ENCODE measurements at regions not wholly inside any gene's neighbourhood (a gene's known extent, or its start where the extent isn't known, plus 50 kb on each side); places are given as distances from the start of the nearest gene placed in this dataset.

GRCh38 chrX:20863649-20864048 is 510.6 kb upstream of the CNKSR2 start:
- no peak for DNase-seq (ENCODE audit: low read depth)

- no peak for DNase-seq (ENCODE audit: low read depth)
Measured at GRCh38 chrX:20861113-20861512, 513.1 kb upstream of the CNKSR2 start.

- DNase-seq (ENCODE audit: low read depth): no peak
Measured at GRCh38 chrX:20857746-20858145, 516.5 kb upstream of the CNKSR2 start.

GRCh38 chrX:20838477-20838876 is 535.7 kb upstream of the CNKSR2 start:
- DNase-seq (ENCODE audit: low read depth): no peak

- peak; percentile 15 for DNase-seq (ENCODE audit: low read depth)
Measured at GRCh38 chrX:20829665-20830491, 544.3 kb upstream of the CNKSR2 start.

- no peak for DNase-seq (ENCODE audit: low read depth)
Measured at GRCh38 chrX:20825984-20826383, 548.2 kb upstream of the CNKSR2 start.

GRCh38 chrX:20803971-20804370 is 537.3 kb upstream of the RPS6KA3 start:
- DNase-seq (ENCODE audit: low read depth): no peak

- DNase-seq (ENCODE audit: low read depth): no peak
Measured at GRCh38 chrX:20802036-20802435, 535.3 kb upstream of the RPS6KA3 start.

- DNase-seq (ENCODE audit: low read depth): no peak
Measured at GRCh38 chrX:20796450-20796849, 529.7 kb upstream of the RPS6KA3 start.

GRCh38 chrX:20789103-20789502 is 522.4 kb upstream of the RPS6KA3 start:
- DNase-seq (ENCODE audit: low read depth): no peak

- DNase-seq (ENCODE audit: low read depth): no peak
Measured at GRCh38 chrX:20767346-20767745, 500.6 kb upstream of the RPS6KA3 start.

- DNase-seq (ENCODE audit: low read depth): no peak
Measured at GRCh38 chrX:20756585-20756984, 489.9 kb upstream of the RPS6KA3 start.

GRCh38 chrX:20753076-20753475 is 486.4 kb upstream of the RPS6KA3 start:
- DNase-seq (ENCODE audit: low read depth): no peak

GRCh38 chrX:20746690-20747089 is 480.0 kb upstream of the RPS6KA3 start:
- DNase-seq (ENCODE audit: low read depth): no peak

GRCh38 chrX:20743046-20743445 is 476.3 kb upstream of the RPS6KA3 start:
- DNase-seq (ENCODE audit: low read depth): no peak

- no peak for DNase-seq (ENCODE audit: low read depth)
Measured at GRCh38 chrX:20742106-20742505, 475.4 kb upstream of the RPS6KA3 start.

- DNase-seq (ENCODE audit: low read depth): no peak
Measured at GRCh38 chrX:20740443-20740842, 473.7 kb upstream of the RPS6KA3 start.

- DNase-seq (ENCODE audit: low read depth): no peak
Measured at GRCh38 chrX:20739038-20739745, 472.5 kb upstream of the RPS6KA3 start.

- DNase-seq (ENCODE audit: low read depth): no peak
Measured at GRCh38 chrX:20729416-20729815, 462.7 kb upstream of the RPS6KA3 start.

GRCh38 chrX:20727447-20727846 is 460.7 kb upstream of the RPS6KA3 start:
- no peak for DNase-seq (ENCODE audit: low read depth)

GRCh38 chrX:20720954-20721626 is 454.4 kb upstream of the RPS6KA3 start:
- no peak for DNase-seq (ENCODE audit: low read depth)

GRCh38 chrX:20718592-20719380 is 452.1 kb upstream of the RPS6KA3 start:
- DNase-seq (ENCODE audit: low read depth): no peak

All from HS-27A (cell line).